Thyroid gland (tissue), 4 donors: ENCODE measurements at regions not wholly inside any gene's neighbourhood (a gene's known extent, or its start where the extent isn't known, plus 50 kb on each side); places are given as distances from the start of the nearest gene placed in this dataset.

Experiments
- DNase-seq, 2 donors: peaks; one replicate each; pipeline ENCODE4 v3.0.0-alpha.2; 2019
- H3K27ac ChIP-seq, 3 donors: fragments of 200-600 bp; sonication (generic); 1 replicate in 2 of 3; 2 replicates in 1 of 3; pipeline ENCODE4 v1.5.1; 2016 to 2019; ENCODE audit warnings: mild to moderate bottlenecking in 1 of 3, moderate library complexity in 1 of 3
- H3K27me3 ChIP-seq: fragments of 200-600 bp; sonication (generic); one replicate; pipeline ENCODE4 v1.5.1; 2019
- H3K36me3 ChIP-seq, 2 donors: fragments of 200-600 bp; sonication (generic); one replicate each; pipeline ENCODE4 v1.5.1; 2016 to 2019
- H3K4me1 ChIP-seq, 2 donors: fragments of 200-600 bp; sonication (generic); one replicate each; pipeline ENCODE4 v1.5.1; 2017 to 2019
- H3K4me3 ChIP-seq, 3 donors: fragments of 200-600 bp; sonication (generic); replicated peaks in 1 of 3; 1 replicate in 2 of 3; 2 replicates in 1 of 3; pipeline ENCODE4 v1.5.1; 2016; ENCODE audit warnings: mild to moderate bottlenecking in 1 of 3
- H3K9me3 ChIP-seq: fragments of 200-600 bp; sonication (generic); one replicate; pipeline ENCODE4 v1.5.1; 2017
- CTCF ChIP-seq, 6 experiments: fragments of 200-600 bp in 3 of 6; fragments of 450-650 bp in 3 of 6; sonication (generic) in 3 of 6; IDR thresholded peaks; one replicate each; pipeline ENCODE4 v1.5.1; 2016 to 2019; ENCODE audit warnings: antibody characterized with exemption in 6 of 6, mild to moderate bottlenecking in 2 of 6, inconsistent platforms in 1 of 6, moderate library complexity in 1 of 6
- POLR2A ChIP-seq, 2 donors: fragments of 450-650 bp; IDR thresholded peaks; one replicate each; pipeline ENCODE4 v1.6.1; 2017; ENCODE audit warnings: antibody characterized with exemption in 2 of 2, mild to moderate bottlenecking in 2 of 2, moderate library complexity in 1 of 2
- WGBS, 2 donors: methylation state at CpG; one replicate each; pipeline ENCODE4 v1.1.5; 2017; 5-methylcytosine and 5-hydroxymethylcytosine counted together
- intact Hi-C: fragments of 100-400 bp; cut with DNase I; formaldehyde crosslinking; loops from one replicate; pipeline ENCODE4 v1.15.1; 2023

GRCh38 chr20:50263831-50264230, 73.2 kb downstream of the CEBPB start:
- DNase-seq: no peak
- no peak for TF ChIP-seq CTCF (IDR thresholded peaks at IDR 0.05)
- no peak for TF ChIP-seq POLR2A (IDR thresholded peaks at IDR 0.05)
- H3K27me3 ChIP-seq: no peaks in the 10 kb centered on the region
- peaks cover 18 to 35% of the 10 kb centered on the region in 2 donors for H3K4me1 ChIP-seq
- intact Hi-C loops: no loop called here
- no peaks in the 10 kb centered on the region for H3K36me3 ChIP-seq
- 96 to 97% methylated on average over 3 of the region's 3 CpGs for WGBS, 2 donors
- no peak overlapping the region for H3K4me3 ChIP-seq
- no peak overlapping the region for H3K27ac ChIP-seq
- no peaks in the 10 kb centered on the region for H3K9me3 ChIP-seq

- no peaks in the 10 kb centered on the region for H3K27me3 ChIP-seq
- no peak overlapping the region for H3K27ac ChIP-seq
- no peaks in the 10 kb centered on the region for H3K36me3 ChIP-seq
- 87 to 97% methylated on average over 9 to 11 of the region's 13 CpGs for WGBS, 2 donors
- TF ChIP-seq POLR2A (IDR thresholded peaks at IDR 0.05) (no peak), CTCF (IDR thresholded peaks at IDR 0.05) (no peak)
- H3K9me3 ChIP-seq: no peaks in the 10 kb centered on the region
- intact Hi-C loops: no loop called here
- peaks cover 18 to 31% of the 10 kb centered on the region in 2 donors for H3K4me1 ChIP-seq
- no peak overlapping the region for H3K4me3 ChIP-seq
- no peak for DNase-seq
These were observed 74.0 kb downstream of the CEBPB start for GRCh38 chr20:50264534-50265145.

DNA sequence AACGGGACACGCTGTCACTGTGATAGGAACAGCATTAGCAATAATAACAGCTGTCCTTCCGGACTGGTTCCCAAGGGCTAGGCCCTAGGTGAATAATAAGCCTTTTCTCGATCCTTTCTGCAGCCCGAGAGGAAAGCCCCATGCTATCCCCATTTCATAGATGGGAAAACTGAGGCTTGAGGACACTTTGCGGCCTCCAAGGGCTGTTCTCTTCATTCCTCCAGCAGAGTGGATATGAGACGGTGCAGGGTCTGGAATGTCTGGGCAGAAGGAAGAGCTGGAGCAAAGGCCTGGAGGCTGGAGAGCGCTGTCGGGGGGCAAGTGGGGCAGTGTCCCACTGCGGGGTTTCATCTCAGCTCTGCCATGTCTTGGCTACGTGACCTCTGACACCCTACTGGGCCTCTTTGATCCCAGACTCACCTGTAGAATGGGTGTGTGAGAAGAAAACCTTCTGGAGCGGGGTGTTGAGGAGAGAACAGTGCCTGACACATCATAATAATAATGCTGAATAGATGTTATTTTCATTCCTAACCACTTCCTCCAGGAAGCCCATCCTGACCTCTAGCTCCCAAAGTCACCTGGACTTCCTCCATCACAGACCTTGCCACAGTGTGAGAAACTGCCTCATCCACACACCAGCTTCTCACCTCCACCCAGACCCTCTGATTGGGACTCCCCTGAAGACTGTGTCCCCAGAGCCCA, 74.8 kb downstream of the CEBPB start:
- no peak overlapping the region for H3K4me3 ChIP-seq
- no peaks in the 10 kb centered on the region for H3K36me3 ChIP-seq
- no peak for TF ChIP-seq POLR2A (IDR thresholded peaks at IDR 0.05)
- H3K9me3 ChIP-seq: no peaks in the 10 kb centered on the region
- no peak for DNase-seq
- intact Hi-C loops: no loop called here
- peaks cover 18 to 24% of the 10 kb centered on the region in 2 donors for H3K4me1 ChIP-seq
- WGBS, 2 donors: 90 to 98% methylated on average over 12 of the region's 12 CpGs
- H3K27me3 ChIP-seq: no peaks in the 10 kb centered on the region
- peak overlapping the region in 1 of 3 donors; percentile 60 for H3K27ac ChIP-seq

- WGBS, 2 donors: 84% methylated on average over 9 to 10 of the region's 10 CpGs
- H3K27ac ChIP-seq: peak overlapping the region; percentile 24 to 60 (median 50)
- intact Hi-C loops: no loop called here
- no peaks in the 10 kb centered on the region for H3K36me3 ChIP-seq
- no peak for DNase-seq
- peaks cover 18 to 20% of the 10 kb centered on the region in 2 donors for H3K4me1 ChIP-seq
- TF ChIP-seq POLR2A (IDR thresholded peaks at IDR 0.05): no peak
- TF ChIP-seq CTCF (IDR thresholded peaks at IDR 0.05): no peak
- H3K9me3 ChIP-seq: no peaks in the 10 kb centered on the region
- no peak overlapping the region for H3K4me3 ChIP-seq
- H3K27me3 ChIP-seq: no peaks in the 10 kb centered on the region
These were observed 75.8 kb downstream of the CEBPB start for GRCh38 chr20:50266293-50267040.

GRCh38 chr20:50267041-50267865, 76.6 kb downstream of the CEBPB start:
- no peak overlapping the region for H3K4me3 ChIP-seq
- H3K27ac ChIP-seq: peak overlapping the region; percentile 50 to 60 (median 53)
- H3K36me3 ChIP-seq: no peaks in the 10 kb centered on the region
- WGBS, 2 donors: 40 to 48% methylated on average over 8 to 10 of the region's 21 CpGs
- peak in 1 of 2 donors; percentile 39 for TF ChIP-seq POLR2A (IDR thresholded peaks at IDR 0.05)
- peak in 2 of 6 experiments; percentile 17 to 27 for TF ChIP-seq CTCF (IDR thresholded peaks at IDR 0.05)
- no peaks in the 10 kb centered on the region for H3K9me3 ChIP-seq
- H3K27me3 ChIP-seq: no peaks in the 10 kb centered on the region
- intact Hi-C loops: no loop called here
- H3K4me1 ChIP-seq: peaks cover 18 to 20% of the 10 kb centered on the region in 2 donors
- DNase-seq: peak; percentile 89 to 94
